Loucy (cell line): ENCODE measurements at regions not wholly inside any gene's neighbourhood (a gene's known extent, or its start where the extent isn't known, plus 50 kb on each side); places are given as distances from the start of the nearest gene placed in this dataset.

Experiments used
- EZH2phosphoT487 ChIP-seq: fragments of 200-600 bp; IDR thresholded peaks from 2 replicates; pipeline ENCODE4 v1.6.1; 2018; ENCODE audit warnings: antibody characterized with exemption, mild to moderate bottlenecking, moderate library complexity, borderline replicate concordance
- TF ChIP-seq, protein P1 (sequence below): fragments of 200-600 bp; sonication (generic); conservative IDR thresholded peaks from 2 replicates; pipeline ENCODE4 v1.5.1; 2014; ENCODE audit warnings: mild to moderate bottlenecking, antibody characterized with exemption, low read length

DNA sequence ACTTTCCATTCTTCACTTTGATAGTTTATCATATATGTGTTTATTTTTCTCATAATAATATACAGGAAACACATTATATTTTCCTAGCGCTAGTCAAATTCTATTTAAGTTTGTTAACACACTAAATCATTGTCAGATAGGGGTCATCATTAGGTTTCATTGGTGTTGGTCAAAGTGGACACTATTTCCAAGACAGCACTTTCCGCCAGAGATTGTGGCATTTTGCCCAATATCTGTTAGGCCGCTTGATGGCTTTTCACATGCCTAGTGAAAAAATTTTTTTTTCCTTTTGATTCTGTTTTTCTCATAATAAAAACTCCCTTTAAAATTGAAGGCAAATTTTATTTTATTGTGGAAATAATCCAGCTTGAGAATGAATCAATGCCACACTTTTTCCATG lies 495.4 kb upstream of the AKR1E2 start:
- TF ChIP-seq, protein P1, sequence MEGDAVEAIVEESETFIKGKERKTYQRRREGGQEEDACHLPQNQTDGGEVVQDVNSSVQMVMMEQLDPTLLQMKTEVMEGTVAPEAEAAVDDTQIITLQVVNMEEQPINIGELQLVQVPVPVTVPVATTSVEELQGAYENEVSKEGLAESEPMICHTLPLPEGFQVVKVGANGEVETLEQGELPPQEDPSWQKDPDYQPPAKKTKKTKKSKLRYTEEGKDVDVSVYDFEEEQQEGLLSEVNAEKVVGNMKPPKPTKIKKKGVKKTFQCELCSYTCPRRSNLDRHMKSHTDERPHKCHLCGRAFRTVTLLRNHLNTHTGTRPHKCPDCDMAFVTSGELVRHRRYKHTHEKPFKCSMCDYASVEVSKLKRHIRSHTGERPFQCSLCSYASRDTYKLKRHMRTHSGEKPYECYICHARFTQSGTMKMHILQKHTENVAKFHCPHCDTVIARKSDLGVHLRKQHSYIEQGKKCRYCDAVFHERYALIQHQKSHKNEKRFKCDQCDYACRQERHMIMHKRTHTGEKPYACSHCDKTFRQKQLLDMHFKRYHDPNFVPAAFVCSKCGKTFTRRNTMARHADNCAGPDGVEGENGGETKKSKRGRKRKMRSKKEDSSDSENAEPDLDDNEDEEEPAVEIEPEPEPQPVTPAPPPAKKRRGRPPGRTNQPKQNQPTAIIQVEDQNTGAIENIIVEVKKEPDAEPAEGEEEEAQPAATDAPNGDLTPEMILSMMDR, result no peak
- no peak for TF ChIP-seq EZH2phosphoT487
